ENCODE measurements at regions not wholly inside any gene's neighbourhood (a gene's known extent, or its start where the extent isn't known, plus 50 kb on each side); places are given as distances from the start of the nearest gene placed in this dataset.
"Not testable (repeated sequence)": the region's sequence is repeated elsewhere in the genome, so short reads cannot be mapped to it uniquely, and the experiment has no call there.

- DNase-seq (ENCODE audit: low read depth, low spot score): no peak
- H3K27ac ChIP-seq (ENCODE audit: low read length): no peak overlapping the region
- H3K4me1 ChIP-seq (ENCODE audit: control insufficient read depth, insufficient read depth, low read length): no peaks in the 10 kb centered on the region
- H3K27me3 ChIP-seq (ENCODE audit: control insufficient read depth, insufficient read depth, low read length): no peaks in the 10 kb centered on the region
- WGBS (ENCODE audit: insufficient coverage, insufficient read length): no CpG with 5 or more reads among the region's 2 CpGs
- no peaks in the 10 kb centered on the region for H3K36me3 ChIP-seq (ENCODE audit: control insufficient read depth, insufficient read depth, low read length)
- H3K9me3 ChIP-seq (ENCODE audit: control insufficient read depth, insufficient read depth, low read length): no peaks in the 10 kb centered on the region
- H3K4me3 ChIP-seq (ENCODE audit: low read length): no peak overlapping the region
These were observed 706.9 kb downstream of the GLUD2 start for GRCh38 chrX:121754301-121754700.

- WGBS (ENCODE audit: insufficient coverage, insufficient read length): no CpG with 5 or more reads among the region's 3 CpGs
- no peak overlapping the region for H3K27ac ChIP-seq (ENCODE audit: low read length)
- no peaks in the 10 kb centered on the region for H3K36me3 ChIP-seq (ENCODE audit: control insufficient read depth, insufficient read depth, low read length)
- H3K4me3 ChIP-seq (ENCODE audit: low read length): no peak overlapping the region
- no peaks in the 10 kb centered on the region for H3K9me3 ChIP-seq (ENCODE audit: control insufficient read depth, insufficient read depth, low read length)
- DNase-seq (ENCODE audit: low read depth, low spot score): no peak
- no peaks in the 10 kb centered on the region for H3K4me1 ChIP-seq (ENCODE audit: control insufficient read depth, insufficient read depth, low read length)
- no peaks in the 10 kb centered on the region for H3K27me3 ChIP-seq (ENCODE audit: control insufficient read depth, insufficient read depth, low read length)
These were observed 708.1 kb downstream of the GLUD2 start for GRCh38 chrX:121755541-121755940.

GRCh38 chrX:121761845-121762244 is 714.4 kb downstream of the GLUD2 start:
- Histone ChIP-seq H3K4me3 (ENCODE audit: low read length) (no peak overlapping the region), H3K36me3 (ENCODE audit: control insufficient read depth, insufficient read depth, low read length) (no peaks in the 10 kb centered on the region), H3K27me3 (ENCODE audit: control insufficient read depth, insufficient read depth, low read length) (no peaks in the 10 kb centered on the region), H3K9me3 (ENCODE audit: control insufficient read depth, insufficient read depth, low read length) (no peaks in the 10 kb centered on the region), H3K4me1 (ENCODE audit: control insufficient read depth, insufficient read depth, low read length) (no peaks in the 10 kb centered on the region), H3K27ac (ENCODE audit: low read length) (no peak overlapping the region)
- no peak for DNase-seq (ENCODE audit: low read depth, low spot score)
- WGBS (ENCODE audit: insufficient coverage, insufficient read length): no CpG with 5 or more reads among the region's 6 CpGs

- no peaks in the 10 kb centered on the region for H3K4me1 ChIP-seq (ENCODE audit: control insufficient read depth, insufficient read depth, low read length)
- H3K4me3 ChIP-seq (ENCODE audit: low read length): no peak overlapping the region
- no peaks in the 10 kb centered on the region for H3K9me3 ChIP-seq (ENCODE audit: control insufficient read depth, insufficient read depth, low read length)
- H3K36me3 ChIP-seq (ENCODE audit: control insufficient read depth, insufficient read depth, low read length): no peaks in the 10 kb centered on the region
- no CpG with 5 or more reads among the region's 4 CpGs for WGBS (ENCODE audit: insufficient coverage, insufficient read length)
- no peaks in the 10 kb centered on the region for H3K27me3 ChIP-seq (ENCODE audit: control insufficient read depth, insufficient read depth, low read length)
- no peak for DNase-seq (ENCODE audit: low read depth, low spot score)
- no peak overlapping the region for H3K27ac ChIP-seq (ENCODE audit: low read length)
These were observed 716.3 kb downstream of the GLUD2 start for GRCh38 chrX:121763671-121764070.

GRCh38 chrX:121768210-121768609 is 720.8 kb downstream of the GLUD2 start:
- no CpG with 5 or more reads among the region's 3 CpGs for WGBS (ENCODE audit: insufficient coverage, insufficient read length)
- not testable (repeated sequence) for H3K4me3 ChIP-seq (ENCODE audit: low read length); DNase-seq (ENCODE audit: low read depth, low spot score); H3K36me3 ChIP-seq (ENCODE audit: control insufficient read depth, insufficient read depth, low read length); H3K27ac ChIP-seq (ENCODE audit: low read length); H3K4me1 ChIP-seq (ENCODE audit: control insufficient read depth, insufficient read depth, low read length); H3K9me3 ChIP-seq (ENCODE audit: control insufficient read depth, insufficient read depth, low read length); H3K27me3 ChIP-seq (ENCODE audit: control insufficient read depth, insufficient read depth, low read length)

- Histone ChIP-seq H3K4me3 (ENCODE audit: low read length) (no peak overlapping the region), H3K4me1 (ENCODE audit: control insufficient read depth, insufficient read depth, low read length) (no peaks in the 10 kb centered on the region), H3K27ac (ENCODE audit: low read length) (no peak overlapping the region), H3K27me3 (ENCODE audit: control insufficient read depth, insufficient read depth, low read length) (no peaks in the 10 kb centered on the region), H3K9me3 (ENCODE audit: control insufficient read depth, insufficient read depth, low read length) (no peaks in the 10 kb centered on the region), H3K36me3 (ENCODE audit: control insufficient read depth, insufficient read depth, low read length) (no peaks in the 10 kb centered on the region)
- no peak for DNase-seq (ENCODE audit: low read depth, low spot score)
These were observed 734.6 kb downstream of the GLUD2 start for GRCh38 chrX:121781991-121782390.

- Histone ChIP-seq H3K9me3 (ENCODE audit: control insufficient read depth, insufficient read depth, low read length) (no peaks in the 10 kb centered on the region), H3K4me3 (ENCODE audit: low read length) (no peak overlapping the region), H3K27ac (ENCODE audit: low read length) (no peak overlapping the region), H3K4me1 (ENCODE audit: control insufficient read depth, insufficient read depth, low read length) (no peaks in the 10 kb centered on the region), H3K36me3 (ENCODE audit: control insufficient read depth, insufficient read depth, low read length) (no peaks in the 10 kb centered on the region), H3K27me3 (ENCODE audit: control insufficient read depth, insufficient read depth, low read length) (no peaks in the 10 kb centered on the region)
- WGBS (ENCODE audit: insufficient coverage, insufficient read length): no CpG with 5 or more reads among the region's 2 CpGs
- DNase-seq (ENCODE audit: low read depth, low spot score): no peak
These were observed 735.1 kb downstream of the GLUD2 start for GRCh38 chrX:121782544-121782943.

GRCh38 chrX:121782976-121783375 is 735.6 kb downstream of the GLUD2 start:
- H3K36me3 ChIP-seq (ENCODE audit: control insufficient read depth, insufficient read depth, low read length): no peaks in the 10 kb centered on the region
- DNase-seq (ENCODE audit: low read depth, low spot score): no peak
- no peaks in the 10 kb centered on the region for H3K27me3 ChIP-seq (ENCODE audit: control insufficient read depth, insufficient read depth, low read length)
- H3K9me3 ChIP-seq (ENCODE audit: control insufficient read depth, insufficient read depth, low read length): no peaks in the 10 kb centered on the region
- no peaks in the 10 kb centered on the region for H3K4me1 ChIP-seq (ENCODE audit: control insufficient read depth, insufficient read depth, low read length)
- no peak overlapping the region for H3K27ac ChIP-seq (ENCODE audit: low read length)
- no CpG with 5 or more reads among the region's 3 CpGs for WGBS (ENCODE audit: insufficient coverage, insufficient read length)
- no peak overlapping the region for H3K4me3 ChIP-seq (ENCODE audit: low read length)

GRCh38 chrX:121802881-121803412 is 755.5 kb downstream of the GLUD2 start:
- Histone ChIP-seq H3K4me1 (ENCODE audit: control insufficient read depth, insufficient read depth, low read length) (no peaks in the 10 kb centered on the region), H3K27me3 (ENCODE audit: control insufficient read depth, insufficient read depth, low read length) (no peaks in the 10 kb centered on the region), H3K36me3 (ENCODE audit: control insufficient read depth, insufficient read depth, low read length) (no peaks in the 10 kb centered on the region), H3K9me3 (ENCODE audit: control insufficient read depth, insufficient read depth, low read length) (no peaks in the 10 kb centered on the region), H3K27ac (ENCODE audit: low read length) (no peak overlapping the region), H3K4me3 (ENCODE audit: low read length) (no peak overlapping the region)
- WGBS (ENCODE audit: insufficient coverage, insufficient read length): no CpG with 5 or more reads among the region's 7 CpGs
- no peak for DNase-seq (ENCODE audit: low read depth, low spot score)

GRCh38 chrX:121823406-121823805 is 776.0 kb downstream of the GLUD2 start:
- Histone ChIP-seq H3K27me3 (ENCODE audit: control insufficient read depth, insufficient read depth, low read length) (no peaks in the 10 kb centered on the region), H3K36me3 (ENCODE audit: control insufficient read depth, insufficient read depth, low read length) (no peaks in the 10 kb centered on the region), H3K9me3 (ENCODE audit: control insufficient read depth, insufficient read depth, low read length) (no peaks in the 10 kb centered on the region), H3K4me3 (ENCODE audit: low read length) (no peak overlapping the region), H3K4me1 (ENCODE audit: control insufficient read depth, insufficient read depth, low read length) (no peaks in the 10 kb centered on the region), H3K27ac (ENCODE audit: low read length) (no peak overlapping the region)
- no peak for DNase-seq (ENCODE audit: low read depth, low spot score)
- WGBS (ENCODE audit: insufficient coverage, insufficient read length): no CpG with 5 or more reads among the region's 2 CpGs

- H3K9me3 ChIP-seq (ENCODE audit: control insufficient read depth, insufficient read depth, low read length): no peaks in the 10 kb centered on the region
- no peak overlapping the region for H3K4me3 ChIP-seq (ENCODE audit: low read length)
- H3K36me3 ChIP-seq (ENCODE audit: control insufficient read depth, insufficient read depth, low read length): no peaks in the 10 kb centered on the region
- DNase-seq (ENCODE audit: low read depth, low spot score): no peak
- H3K27ac ChIP-seq (ENCODE audit: low read length): no peak overlapping the region
- WGBS (ENCODE audit: insufficient coverage, insufficient read length): no CpG with 5 or more reads among the region's 2 CpGs
- no peaks in the 10 kb centered on the region for H3K4me1 ChIP-seq (ENCODE audit: control insufficient read depth, insufficient read depth, low read length)
- H3K27me3 ChIP-seq (ENCODE audit: control insufficient read depth, insufficient read depth, low read length): no peaks in the 10 kb centered on the region
These were observed 784.2 kb downstream of the GLUD2 start for GRCh38 chrX:121831601-121832000.
